GM12865 (cell line): ENCODE measurements at regions not wholly inside any gene's neighbourhood (a gene's known extent, or its start where the extent isn't known, plus 50 kb on each side); places are given as distances from the start of the nearest gene placed in this dataset.

ENCODE experiments used
- DNase-seq: peaks from one replicate; pipeline ENCODE4 v3.0.0; 2010; ENCODE audit warnings: low read depth
- H3K4me3 ChIP-seq: 2 replicates; pipeline ENCODE4 v1.5.1; 2011; ENCODE audit warnings: mild to moderate bottlenecking, low read depth, low read length, control low read depth
- CTCF ChIP-seq: IDR thresholded peaks from 2 replicates; pipeline ENCODE4 v1.5.1; 2011; ENCODE audit warnings: low read length, control low read depth, low read depth, inconsistent platforms; ENCODE audit not compliant: insufficient read depth; ENCODE audit errors: missing control alignments

- DNase-seq = no peak
- no peak overlapping the region for H3K4me3 ChIP-seq
- no peak for TF ChIP-seq CTCF
These were observed 1384.6 kb downstream of the MRPL39 start for GRCh38 chr21:24222676-24223075.

GRCh38 chr21:24220446-24220845 lies 1386.8 kb downstream of the MRPL39 start:
- H3K4me3 ChIP-seq = no peak overlapping the region
- TF ChIP-seq CTCF = no peak
- DNase-seq = no peak

GRCh38 chr21:24217151-24217550 lies 1390.1 kb downstream of the MRPL39 start:
- TF ChIP-seq CTCF = no peak
- no peak for DNase-seq
- H3K4me3 ChIP-seq = no peak overlapping the region

GRCh38 chr21:24210130-24210529 lies 1397.2 kb downstream of the MRPL39 start:
- H3K4me3 ChIP-seq = no peak overlapping the region
- no peak for DNase-seq
- TF ChIP-seq CTCF = no peak

GRCh38 chr21:24208562-24209260 lies 1398.6 kb downstream of the MRPL39 start:
- no peak for TF ChIP-seq CTCF
- DNase-seq = no peak

GRCh38 chr21:24205319-24205718 lies 1402.0 kb downstream of the MRPL39 start:
- DNase-seq = no peak
- no peak overlapping the region for H3K4me3 ChIP-seq
- TF ChIP-seq CTCF = no peak

More at GRCh38 chr21:24208562-24209260, 1398.6 kb downstream of the MRPL39 start:
- no peak overlapping the region for H3K4me3 ChIP-seq

- H3K4me3 ChIP-seq = no peak overlapping the region
- no peak for DNase-seq
- no peak for TF ChIP-seq CTCF
These were observed 1402.6 kb downstream of the MRPL39 start for GRCh38 chr21:24204641-24205040.
